GM06990 (cell line): ENCODE measurements at regions not wholly inside any gene's neighbourhood (a gene's known extent, or its start where the extent isn't known, plus 50 kb on each side); places are given as distances from the start of the nearest gene placed in this dataset.

Experiments used
- DNase-seq: peaks from one replicate; pipeline ENCODE4 v3.0.0-alpha.2; 2011; ENCODE audit not compliant: insufficient read length; ENCODE audit errors: extremely low read depth
- H3K27me3 ChIP-seq: replicated peaks from 2 replicates; pipeline ENCODE4 v1.6.0; 2011; ENCODE audit warnings: low read length; ENCODE audit not compliant: control insufficient read depth, insufficient read depth
- H3K36me3 ChIP-seq: 2 replicates; pipeline ENCODE4 v1.5.1; 2011; ENCODE audit warnings: low read length; ENCODE audit not compliant: control insufficient read depth, insufficient read depth
- H3K4me3 ChIP-seq: replicated peaks from 2 replicates; pipeline ENCODE4 v1.5.1; 2011; ENCODE audit warnings: low read depth, mild to moderate bottlenecking, control low read depth, low read length
- CTCF ChIP-seq: IDR thresholded peaks from 2 replicates; pipeline ENCODE4 v1.5.1; 2011; ENCODE audit warnings: low read length, control low read depth, mild to moderate bottlenecking, inconsistent platforms; ENCODE audit not compliant: insufficient read depth, poor library complexity, severe bottlenecking

DNA sequence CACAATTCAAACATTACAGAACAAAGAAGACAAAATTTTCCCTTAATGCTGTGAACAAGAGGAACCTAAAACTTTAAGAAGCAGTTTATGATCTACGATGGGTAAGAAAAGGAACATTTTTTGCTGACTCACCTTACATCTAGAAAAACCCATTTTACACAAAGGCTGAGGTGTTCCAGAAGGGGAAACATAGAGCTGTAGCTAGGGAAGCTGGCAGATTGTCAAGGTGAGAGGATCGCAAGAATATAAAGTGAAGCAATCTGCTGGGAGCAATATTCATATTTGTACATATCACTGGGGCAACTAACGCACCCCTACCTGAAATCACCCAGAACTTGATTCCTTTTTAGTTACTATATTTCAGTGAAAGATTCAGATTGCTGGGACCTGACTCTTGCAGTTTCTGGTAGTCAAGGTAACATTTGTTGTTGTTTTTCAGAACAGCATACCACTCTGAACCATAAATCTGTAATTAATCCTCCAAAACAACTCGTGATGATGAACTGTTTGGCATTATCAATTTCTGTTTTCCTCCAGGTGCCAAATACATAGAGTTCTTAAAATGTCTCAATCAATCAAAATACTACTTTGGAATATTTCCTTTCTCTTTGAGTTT lies 184.1 kb upstream of the LRRC3B start:
- TF ChIP-seq CTCF: no peak
- no peak for DNase-seq
- H3K36me3 ChIP-seq: no peaks in the 10 kb centered on the region
- no peaks in the 10 kb centered on the region for H3K27me3 ChIP-seq
- H3K4me3 ChIP-seq: no peak overlapping the region

- Histone ChIP-seq H3K4me3 (no peak overlapping the region), H3K27me3 (no peaks in the 10 kb centered on the region), H3K36me3 (no peaks in the 10 kb centered on the region)
- no peak for DNase-seq
- no peak for TF ChIP-seq CTCF
These were observed 183.3 kb upstream of the LRRC3B start for GRCh38 chr3:26438981-26439884.

DNA sequence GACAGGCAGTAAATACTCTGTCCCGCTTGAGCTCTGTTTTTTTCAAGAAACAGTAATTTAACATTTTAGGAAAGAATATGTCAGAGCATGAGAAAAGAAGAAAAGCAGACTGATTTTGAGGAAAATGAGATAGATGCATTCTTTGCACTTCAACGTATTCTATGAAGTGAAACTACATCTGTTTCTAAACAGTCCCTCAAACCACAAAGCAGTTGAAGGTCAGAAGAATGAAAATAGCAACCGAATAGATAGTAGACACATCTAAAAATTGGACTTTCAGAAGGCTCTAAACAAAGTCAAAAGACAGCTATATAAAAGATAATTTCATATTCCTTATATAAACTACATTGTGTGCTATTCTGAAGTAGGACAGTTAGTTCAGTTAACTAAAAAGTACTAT lies 172.6 kb upstream of the LRRC3B start:
- no peak for DNase-seq
- no peak for TF ChIP-seq CTCF
- Histone ChIP-seq H3K27me3 (no peaks in the 10 kb centered on the region), H3K4me3 (no peak overlapping the region), H3K36me3 (no peaks in the 10 kb centered on the region)

DNA sequence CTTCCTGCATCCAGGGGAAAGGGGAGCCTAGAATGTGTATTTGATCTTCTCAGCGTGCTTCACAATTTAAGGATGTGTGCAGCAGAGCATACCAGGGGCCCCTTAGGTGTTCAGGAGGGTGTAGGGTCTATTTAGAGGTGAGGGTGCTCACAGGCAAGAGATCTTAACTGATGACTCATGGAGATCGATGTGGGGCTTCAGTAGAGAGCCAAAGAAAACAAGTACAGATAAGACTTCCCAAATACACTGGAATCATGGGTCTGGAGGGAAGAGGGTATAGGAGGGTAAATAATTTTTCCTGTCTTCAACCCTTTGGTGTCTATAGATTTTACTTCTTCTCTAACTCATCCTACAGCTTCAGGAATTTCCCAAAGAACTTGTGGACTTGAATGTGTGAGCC lies 170.2 kb upstream of the LRRC3B start:
- Histone ChIP-seq H3K4me3 (no peak overlapping the region), H3K27me3 (no peaks in the 10 kb centered on the region), H3K36me3 (no peaks in the 10 kb centered on the region)
- no peak for TF ChIP-seq CTCF
- DNase-seq: no peak

- H3K36me3 ChIP-seq: no peaks in the 10 kb centered on the region
- DNase-seq: no peak
- H3K27me3 ChIP-seq: no peaks in the 10 kb centered on the region
- no peak overlapping the region for H3K4me3 ChIP-seq
- TF ChIP-seq CTCF: no peak
These were observed 161.6 kb upstream of the LRRC3B start for GRCh38 chr3:26460985-26461384.

DNA sequence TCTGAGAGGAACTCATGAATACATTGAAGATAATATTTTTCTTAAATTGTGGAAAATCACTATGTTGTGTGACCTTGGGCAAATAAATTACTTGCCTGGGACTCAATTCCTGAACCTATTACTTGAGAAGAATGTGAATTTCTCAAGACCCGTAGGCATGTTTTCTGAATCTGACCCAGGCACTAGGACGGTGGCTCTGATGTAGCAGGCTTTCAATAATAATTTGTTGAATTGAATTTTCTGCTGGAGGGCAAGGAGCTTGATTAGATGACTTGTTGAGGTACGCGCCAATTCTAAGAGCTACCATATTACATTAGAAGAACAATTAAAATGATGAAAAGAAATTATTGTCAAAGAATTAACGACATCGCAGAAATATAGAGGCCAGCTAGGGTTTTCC lies 150.2 kb upstream of the LRRC3B start:
- TF ChIP-seq CTCF: no peak

More for the DNA sequence above, 150.2 kb upstream of the LRRC3B start:
- Histone ChIP-seq H3K27me3 (no peaks in the 10 kb centered on the region), H3K36me3 (no peaks in the 10 kb centered on the region), H3K4me3 (no peak overlapping the region)
- no peak for DNase-seq
